ENCODE measurements at regions not wholly inside any gene's neighbourhood (a gene's known extent, or its start where the extent isn't known, plus 50 kb on each side); places are given as distances from the start of the nearest gene placed in this dataset.
A peak's percentile ranks its signal among the peaks of the same experiment; 100 is the strongest.

DNA sequence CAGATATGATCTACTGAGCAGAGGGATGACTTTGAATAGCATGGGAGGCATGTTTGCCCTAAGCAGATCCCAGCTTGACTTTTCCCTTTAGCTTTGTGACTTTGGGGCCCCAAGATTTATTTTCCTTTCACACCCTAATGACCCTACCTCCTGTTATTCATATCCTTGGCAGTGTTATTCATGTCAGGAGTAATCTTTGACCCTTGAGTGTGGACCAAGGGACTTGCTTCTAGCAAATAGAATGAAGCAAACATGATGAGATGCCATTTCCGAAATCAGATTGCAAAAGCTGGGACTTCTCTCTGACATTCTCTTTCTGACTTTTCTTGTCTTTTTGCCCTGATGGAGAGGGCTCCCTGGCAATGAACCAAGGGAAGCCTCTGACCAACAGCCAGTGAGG, 415.4 kb upstream of the PROK2 start:
- Mint-ChIP-seq H3K36me3 (ENCODE audit: low read depth) (no peaks in the 10 kb centered on the region), H3K27ac (no peak overlapping the region), H3K4me3 (no peak overlapping the region), H3K9me3 (peaks cover 28% of the 10 kb centered on the region), H3K4me1 (peaks cover 12% of the 10 kb centered on the region), H3K27me3 (ENCODE audit: insufficient read depth) (peaks cover 7% of the 10 kb centered on the region)
- H3K27ac ChIP-seq (ENCODE audit: low read depth, low read length): no peak overlapping the region
- DNase-seq: no peak
- peaks cover 5% of the 10 kb centered on the region for H3K4me1 ChIP-seq (ENCODE audit: control insufficient read depth, insufficient read depth, low read length)
- TF ChIP-seq, protein P1, sequence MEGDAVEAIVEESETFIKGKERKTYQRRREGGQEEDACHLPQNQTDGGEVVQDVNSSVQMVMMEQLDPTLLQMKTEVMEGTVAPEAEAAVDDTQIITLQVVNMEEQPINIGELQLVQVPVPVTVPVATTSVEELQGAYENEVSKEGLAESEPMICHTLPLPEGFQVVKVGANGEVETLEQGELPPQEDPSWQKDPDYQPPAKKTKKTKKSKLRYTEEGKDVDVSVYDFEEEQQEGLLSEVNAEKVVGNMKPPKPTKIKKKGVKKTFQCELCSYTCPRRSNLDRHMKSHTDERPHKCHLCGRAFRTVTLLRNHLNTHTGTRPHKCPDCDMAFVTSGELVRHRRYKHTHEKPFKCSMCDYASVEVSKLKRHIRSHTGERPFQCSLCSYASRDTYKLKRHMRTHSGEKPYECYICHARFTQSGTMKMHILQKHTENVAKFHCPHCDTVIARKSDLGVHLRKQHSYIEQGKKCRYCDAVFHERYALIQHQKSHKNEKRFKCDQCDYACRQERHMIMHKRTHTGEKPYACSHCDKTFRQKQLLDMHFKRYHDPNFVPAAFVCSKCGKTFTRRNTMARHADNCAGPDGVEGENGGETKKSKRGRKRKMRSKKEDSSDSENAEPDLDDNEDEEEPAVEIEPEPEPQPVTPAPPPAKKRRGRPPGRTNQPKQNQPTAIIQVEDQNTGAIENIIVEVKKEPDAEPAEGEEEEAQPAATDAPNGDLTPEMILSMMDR (conservative IDR thresholded peaks at IDR 0.05): no peak
- H3K9me3 ChIP-seq (ENCODE audit: control insufficient read depth, low read length): peaks cover 9% of the 10 kb centered on the region
- WGBS, 2 experiments (ENCODE audit: insufficient coverage in 1 of 2, insufficient read length in 1 of 2): 93 to 100% methylated on average over 1 of the region's 1 CpG
- no peak overlapping the region for H3K4me3 ChIP-seq (ENCODE audit: low read length)
- H3K27me3 ChIP-seq (ENCODE audit: control insufficient read depth, insufficient read depth, low read length, poor library complexity, severe bottlenecking): no peaks in the 10 kb centered on the region
- no peak overlapping the region for H3K9ac ChIP-seq (ENCODE audit: extremely low read depth, low read length, poor library complexity, severe bottlenecking)
- no peaks in the 10 kb centered on the region for H3K36me3 ChIP-seq (ENCODE audit: control insufficient read depth, insufficient read depth, low read length)

DNA sequence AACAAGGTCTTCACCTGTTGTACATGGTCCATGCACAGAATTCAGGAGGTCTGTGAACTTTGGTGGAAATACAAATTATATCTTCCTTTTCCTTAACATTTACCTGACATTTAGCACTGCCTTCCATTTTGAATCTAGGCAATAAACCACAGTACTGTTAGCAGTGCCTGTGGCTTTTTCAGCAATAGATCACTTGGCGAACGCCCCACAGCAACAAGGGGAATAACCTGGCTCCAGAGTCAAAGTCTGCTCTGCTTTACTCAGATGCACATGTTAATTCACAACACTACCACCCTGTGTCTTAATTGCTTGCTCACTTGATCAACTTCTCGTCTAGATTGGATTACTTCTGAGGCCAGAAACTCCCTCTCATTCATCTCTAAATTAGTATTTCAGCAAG, 414.6 kb upstream of the PROK2 start:
- H3K36me3 Mint-ChIP-seq (ENCODE audit: low read depth): no peaks in the 10 kb centered on the region
- WGBS, 2 experiments (ENCODE audit: insufficient coverage in 1 of 2, insufficient read length in 1 of 2): 88 to 90% methylated on average over 2 to 3 of the region's 3 CpGs

DNA sequence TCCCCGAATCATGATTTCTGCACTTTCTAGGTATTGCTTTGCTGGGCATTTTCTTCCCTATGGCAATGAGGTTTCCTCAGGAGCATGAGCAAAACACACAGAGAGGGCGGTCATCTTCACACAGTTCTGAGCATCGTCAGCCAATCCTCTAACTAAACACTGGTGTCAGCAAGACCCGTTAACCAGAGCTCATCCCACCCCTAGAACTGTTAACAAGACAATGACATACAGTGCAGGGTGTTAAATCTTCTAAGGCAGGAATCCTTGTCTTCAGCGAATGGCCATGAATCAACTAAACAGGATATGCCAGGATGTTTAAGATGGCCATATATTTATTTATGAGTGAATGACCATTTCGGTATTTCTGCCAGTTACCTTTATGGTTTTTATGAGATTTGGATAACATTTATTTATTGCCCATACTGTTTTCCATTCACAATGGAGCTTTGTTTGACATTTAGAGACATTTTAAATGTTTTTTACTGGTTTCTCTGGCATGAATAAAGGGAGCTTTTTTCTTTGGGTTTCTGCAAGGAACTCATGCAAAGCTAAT, 411.5 kb upstream of the PROK2 start:
- no peaks in the 10 kb centered on the region for H3K27me3 ChIP-seq (ENCODE audit: control insufficient read depth, insufficient read depth, low read length, poor library complexity, severe bottlenecking)
- no peak overlapping the region for H3K4me3 ChIP-seq (ENCODE audit: low read length)
- H3K4me3 Mint-ChIP-seq: no peak overlapping the region
- peaks cover 39% of the 10 kb centered on the region for H3K9me3 Mint-ChIP-seq
- H3K27me3 Mint-ChIP-seq (ENCODE audit: insufficient read depth): peaks cover 7% of the 10 kb centered on the region
- H3K4me1 Mint-ChIP-seq: peaks cover 21% of the 10 kb centered on the region
- no peak overlapping the region for H3K9ac ChIP-seq (ENCODE audit: extremely low read depth, low read length, poor library complexity, severe bottlenecking)
- TF ChIP-seq, protein P1 (conservative IDR thresholded peaks at IDR 0.05): no peak
- no peaks in the 10 kb centered on the region for H3K36me3 ChIP-seq (ENCODE audit: control insufficient read depth, insufficient read depth, low read length)
- 62 to 71% methylated on average over 3 to 6 of the region's 6 CpGs for WGBS, 2 experiments (ENCODE audit: insufficient coverage in 1 of 2, insufficient read length in 1 of 2)
- no peaks in the 10 kb centered on the region for H3K36me3 Mint-ChIP-seq (ENCODE audit: low read depth)
- no peak overlapping the region for H3K27ac ChIP-seq (ENCODE audit: low read depth, low read length)
- peaks cover 19% of the 10 kb centered on the region for H3K9me3 ChIP-seq (ENCODE audit: control insufficient read depth, low read length)
- DNase-seq: peak; percentile 66
- no peak overlapping the region for H3K27ac Mint-ChIP-seq
- peaks cover 11% of the 10 kb centered on the region for H3K4me1 ChIP-seq (ENCODE audit: control insufficient read depth, insufficient read depth, low read length)

More for the DNA sequence above, 414.6 kb upstream of the PROK2 start:
- TF ChIP-seq, protein P1 (conservative IDR thresholded peaks at IDR 0.05): no peak
- H3K4me1 Mint-ChIP-seq: peaks cover 12% of the 10 kb centered on the region
- Histone ChIP-seq H3K27ac (ENCODE audit: low read depth, low read length) (no peak overlapping the region), H3K9me3 (ENCODE audit: control insufficient read depth, low read length) (peaks cover 9% of the 10 kb centered on the region), H3K36me3 (ENCODE audit: control insufficient read depth, insufficient read depth, low read length) (no peaks in the 10 kb centered on the region), H3K4me3 (ENCODE audit: low read length) (no peak overlapping the region), H3K27me3 (ENCODE audit: control insufficient read depth, insufficient read depth, low read length, poor library complexity, severe bottlenecking) (no peaks in the 10 kb centered on the region), H3K4me1 (ENCODE audit: control insufficient read depth, insufficient read depth, low read length) (peaks cover 5% of the 10 kb centered on the region), H3K9ac (ENCODE audit: extremely low read depth, low read length, poor library complexity, severe bottlenecking) (no peak overlapping the region)
- peaks cover 7% of the 10 kb centered on the region for H3K27me3 Mint-ChIP-seq (ENCODE audit: insufficient read depth)
- no peak for DNase-seq
- H3K9me3 Mint-ChIP-seq: peaks cover 28% of the 10 kb centered on the region
- no peak overlapping the region for H3K27ac Mint-ChIP-seq
- H3K4me3 Mint-ChIP-seq: no peak overlapping the region
